Activated T-cell treated with anti-CD3 and anti-CD28 coated beads, Interleukin-2, amount 50 U/mL, for 48 hours (primary cell): ENCODE measurements at regions not wholly inside any gene's neighbourhood (a gene's known extent, or its start where the extent isn't known, plus 50 kb on each side); places are given as distances from the start of the nearest gene placed in this dataset.
"Not testable (repeated sequence)": the region's sequence is repeated elsewhere in the genome, so short reads cannot be mapped to it uniquely, and the experiment has no call there.

Experiments
- DNase-seq, 2 experiments: peaks; one replicate each; pipeline ENCODE4 v3.0.0-alpha.2; 2020

DNA sequence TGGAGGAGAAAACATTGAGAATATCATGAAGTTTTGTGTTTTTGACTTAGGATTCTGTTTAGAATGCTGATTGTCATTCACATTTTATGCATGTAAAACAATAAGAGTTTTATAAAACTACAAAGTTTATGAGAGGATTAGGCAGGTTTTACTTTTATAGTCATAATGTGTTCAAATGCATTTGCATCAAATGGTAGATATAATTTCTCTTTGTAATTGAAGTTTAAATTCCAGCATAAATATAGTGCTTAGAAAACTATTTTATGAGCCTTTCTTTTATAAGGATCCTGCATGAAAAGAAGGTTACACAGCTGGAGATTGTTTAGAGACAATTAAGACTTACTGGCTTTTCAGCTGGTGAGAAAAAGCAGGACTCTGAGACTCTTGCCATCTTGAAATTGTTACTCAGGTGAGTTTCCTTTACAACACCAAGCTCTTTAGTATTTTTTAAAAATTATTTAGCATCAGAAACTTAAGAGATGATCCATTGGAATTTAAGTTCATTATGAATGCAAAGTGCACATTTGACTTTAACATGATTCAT is 157.1 kb upstream of the MAN1A1 start:
- DNase-seq: no peak

- no peak for DNase-seq
These were observed 152.4 kb upstream of the MAN1A1 start for GRCh38 chr6:119501798-119502483.

DNA sequence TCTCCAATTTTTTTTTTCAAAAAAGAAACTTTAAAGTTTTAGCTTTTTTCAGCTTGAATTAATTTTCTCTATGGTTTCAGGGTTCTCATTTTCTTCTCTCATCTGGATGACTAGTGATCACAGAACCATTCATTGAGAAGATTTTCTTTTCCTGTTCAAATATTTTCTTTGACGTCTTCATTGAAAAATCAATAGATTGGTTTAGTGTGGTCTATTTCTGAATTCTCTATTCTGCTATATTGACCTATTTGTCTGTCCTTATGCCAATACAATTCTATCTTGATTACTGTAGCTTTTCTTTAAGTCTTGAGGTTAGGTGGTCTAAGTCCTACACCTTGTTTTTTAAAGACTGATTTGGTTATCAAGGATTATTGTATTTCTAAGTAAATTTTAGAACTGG is 150.2 kb upstream of the MAN1A1 start:
- no peak for DNase-seq

DNA sequence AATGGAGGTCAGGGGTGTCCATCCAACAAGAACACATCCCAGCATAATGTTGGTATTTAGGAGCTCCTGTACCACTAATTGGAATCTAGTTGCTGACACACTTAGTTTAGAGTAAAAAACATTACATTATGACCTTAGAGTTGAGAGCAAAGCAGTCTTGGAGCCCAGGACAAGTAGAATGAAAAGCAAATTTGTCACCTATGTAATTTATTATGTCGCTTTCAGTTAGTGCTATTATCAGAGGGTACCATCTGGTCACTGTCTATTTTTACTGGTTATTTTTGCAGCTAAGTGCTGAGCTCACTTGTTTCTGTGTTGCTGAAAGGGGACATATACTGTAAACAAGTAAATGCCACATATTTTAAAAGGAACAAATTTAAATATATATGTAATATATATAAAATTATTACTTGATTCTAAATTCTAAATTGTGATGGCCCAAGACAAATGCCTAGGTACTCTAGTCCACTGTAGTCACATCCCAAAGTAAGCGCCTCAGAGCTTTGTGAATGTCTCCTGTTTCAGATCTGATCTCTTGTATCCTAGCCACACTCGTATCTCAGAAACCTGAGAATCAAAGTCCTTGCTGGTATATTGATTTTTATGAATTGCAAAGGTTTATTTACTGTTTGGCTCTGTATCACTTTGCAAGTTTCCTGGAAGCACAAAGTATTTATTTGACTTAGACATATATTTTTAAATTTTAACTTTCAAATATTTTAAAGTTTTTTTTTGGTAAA is 148.6 kb upstream of the MAN1A1 start:
- no peak for DNase-seq

DNA sequence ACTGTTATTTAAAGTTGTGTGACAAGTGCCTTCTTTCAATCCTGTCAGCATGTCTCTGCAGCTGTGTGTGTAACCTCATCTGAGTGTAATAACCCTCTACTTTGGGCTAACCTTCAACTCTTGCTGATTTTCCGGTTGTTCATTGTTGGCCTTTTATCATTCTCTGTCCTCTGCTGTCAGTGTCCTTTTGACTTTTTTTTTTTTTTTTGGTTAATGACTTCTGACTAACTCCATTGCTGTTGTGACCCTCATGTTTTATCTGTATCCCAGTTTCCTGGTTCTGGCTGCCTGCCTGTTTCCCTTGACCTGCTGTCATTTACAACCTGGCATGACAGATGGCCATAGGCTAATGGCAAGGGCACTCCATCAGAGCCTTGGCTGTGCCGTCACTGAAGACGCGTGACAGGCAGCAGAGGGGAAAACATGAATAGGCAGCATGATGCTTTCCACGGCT is 145.7 kb upstream of the MAN1A1 start:
- no peak for DNase-seq

DNA sequence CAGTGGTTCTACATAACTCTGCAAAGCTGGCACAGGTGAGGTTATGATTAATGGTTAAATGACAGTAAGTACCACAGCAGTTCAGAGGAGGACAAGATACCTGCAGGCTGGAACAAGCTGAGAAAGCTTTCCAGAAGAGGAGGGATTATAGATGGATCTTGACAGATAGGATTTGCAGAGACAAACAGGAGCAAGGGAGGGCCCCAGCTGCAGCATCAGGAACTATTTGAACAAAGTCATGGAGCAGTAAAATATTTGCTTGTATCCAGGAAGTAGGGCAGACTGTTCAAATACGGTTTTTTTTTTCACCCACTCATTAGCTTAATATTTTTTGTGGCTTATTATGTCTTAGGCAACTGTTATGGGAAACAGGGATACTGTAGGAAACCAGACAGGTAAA is 144.4 kb upstream of the MAN1A1 start:
- no peak for DNase-seq

- not testable (repeated sequence) for DNase-seq
These were observed 141.6 kb upstream of the MAN1A1 start for GRCh38 chr6:119491112-119491511.

GRCh38 chr6:119490050-119490449 is 140.5 kb upstream of the MAN1A1 start:
- DNase-seq: not testable (repeated sequence)

GRCh38 chr6:119484598-119484997 is 135.0 kb upstream of the MAN1A1 start:
- no peak for DNase-seq

- DNase-seq: no peak
These were observed 134.3 kb upstream of the MAN1A1 start for GRCh38 chr6:119483908-119484307.

- DNase-seq: no peak
These were observed 133.3 kb upstream of the MAN1A1 start for GRCh38 chr6:119482850-119483285.

- DNase-seq: no peak
These were observed 132.4 kb upstream of the MAN1A1 start for GRCh38 chr6:119481976-119482375.

DNA sequence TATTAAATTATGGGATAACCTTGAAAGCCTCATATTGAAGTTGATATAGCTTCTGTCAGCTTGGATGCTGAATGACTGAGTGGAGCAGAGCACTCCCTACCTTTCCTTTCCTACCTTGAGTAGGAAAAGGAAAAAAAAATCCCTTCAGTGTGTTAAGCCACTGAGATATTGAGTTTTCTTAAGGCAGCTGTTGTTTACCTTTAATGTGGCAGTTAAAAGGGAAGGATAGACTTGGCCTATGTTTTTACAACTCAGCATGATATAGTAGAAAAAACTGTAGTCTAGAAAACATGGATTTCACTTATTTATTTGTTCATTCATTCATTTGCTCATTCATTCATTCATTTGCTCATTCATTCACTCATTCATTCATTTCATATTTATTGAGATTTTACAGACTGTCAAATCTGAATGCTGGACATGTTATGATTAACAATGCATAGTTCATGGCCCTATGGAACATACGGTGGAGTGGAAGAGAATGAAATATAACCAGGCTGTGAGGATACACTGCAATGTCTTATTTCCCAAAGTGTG is 131.5 kb upstream of the MAN1A1 start:
- no peak for DNase-seq

DNA sequence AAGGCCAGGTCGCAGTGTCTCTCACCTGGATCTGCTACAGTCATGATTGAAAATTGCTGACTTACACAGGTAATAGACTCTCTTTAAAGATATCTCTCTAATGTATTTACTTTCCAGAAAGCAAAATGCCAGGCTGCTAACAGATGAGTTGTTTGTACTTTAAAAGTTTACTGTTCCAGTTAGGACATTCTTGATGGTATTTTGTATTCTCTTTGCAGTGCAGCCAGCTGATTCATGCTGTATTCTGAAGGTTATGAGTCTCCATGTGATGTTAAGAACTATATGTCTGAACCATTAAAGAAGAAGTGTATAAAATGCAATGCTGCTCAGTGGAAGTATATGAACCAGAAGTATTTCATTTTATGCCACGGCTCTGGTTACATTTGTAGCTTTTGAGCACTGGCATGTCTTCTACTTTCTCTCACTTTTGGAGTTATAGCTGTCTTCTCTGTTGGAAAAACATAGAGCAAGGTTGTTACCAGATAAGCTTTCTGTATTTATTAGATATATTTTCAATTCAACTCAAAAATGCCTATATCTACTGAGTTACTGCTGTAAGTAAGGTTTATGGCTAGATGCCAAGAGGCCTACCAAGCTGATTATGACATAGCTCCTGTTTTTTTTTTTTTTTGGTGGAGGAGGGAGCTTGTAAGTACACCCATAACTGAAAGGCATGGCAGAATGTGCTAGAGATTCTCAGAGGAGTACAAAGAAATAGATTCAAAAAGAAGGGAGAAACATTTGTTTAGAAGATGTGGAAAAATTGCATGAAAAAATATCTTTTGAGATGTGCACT is 130.5 kb upstream of the MAN1A1 start:
- DNase-seq: no peak

- DNase-seq: no peak
These were observed 127.0 kb upstream of the MAN1A1 start for GRCh38 chr6:119476554-119476953.

- no peak for DNase-seq
These were observed 126.5 kb upstream of the MAN1A1 start for GRCh38 chr6:119476024-119476423.

DNA sequence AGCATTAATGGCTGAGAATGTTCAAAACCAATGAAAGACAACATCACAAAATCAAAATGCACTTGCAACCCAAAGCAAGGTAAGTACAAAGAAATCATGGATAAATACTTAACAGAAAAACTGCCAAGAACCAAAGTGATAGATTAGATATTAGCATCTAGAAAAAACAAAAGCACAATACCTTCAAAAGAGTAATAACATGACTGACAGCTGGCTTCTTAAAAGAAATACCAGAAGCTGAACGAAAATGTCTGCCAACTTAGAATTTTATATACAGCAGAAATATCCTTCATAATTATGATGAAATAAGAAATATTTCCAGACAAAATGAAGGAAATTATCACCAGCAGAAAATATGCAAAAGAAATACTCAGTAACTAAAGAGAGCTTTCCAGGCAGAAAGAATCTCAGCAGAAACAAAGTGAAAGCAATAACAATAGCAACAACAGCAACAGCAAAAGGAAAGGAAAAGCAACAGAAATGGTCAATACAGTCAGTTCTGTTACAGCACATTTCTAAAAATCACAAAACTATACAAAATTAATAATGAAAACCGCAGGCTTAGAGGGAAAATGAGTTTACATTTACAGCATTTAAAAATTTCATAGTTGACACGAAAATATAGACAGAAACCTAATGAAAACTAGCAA is 121.5 kb upstream of the MAN1A1 start:
- DNase-seq: no peak

DNA sequence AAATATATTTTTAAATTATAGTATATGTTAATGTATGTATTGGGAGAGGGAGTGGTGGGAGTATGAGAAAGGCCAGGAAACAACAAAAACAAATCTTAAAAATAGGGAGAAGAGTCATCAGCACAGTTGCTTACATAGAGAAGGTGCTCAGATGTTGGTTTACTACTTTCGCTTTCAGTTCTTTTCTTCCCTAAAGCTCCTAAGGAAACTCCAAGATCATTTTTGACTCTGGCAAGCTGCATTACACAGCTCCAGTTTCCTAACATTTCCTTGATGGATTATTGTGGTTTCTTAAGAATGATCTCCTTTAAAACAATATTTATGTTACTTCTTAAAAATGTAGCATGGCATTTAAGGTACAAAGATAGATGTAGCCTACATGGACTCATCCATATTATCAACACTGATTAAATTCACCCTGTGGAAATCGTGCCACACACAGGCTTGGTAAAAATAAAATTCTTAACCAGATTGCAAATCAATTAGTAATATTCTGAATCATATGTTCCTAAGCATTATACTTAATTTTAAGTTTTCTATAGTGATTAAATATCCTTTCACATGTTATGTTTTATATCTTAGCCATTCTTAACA is 118.0 kb upstream of the MAN1A1 start:
- DNase-seq: no peak

DNA sequence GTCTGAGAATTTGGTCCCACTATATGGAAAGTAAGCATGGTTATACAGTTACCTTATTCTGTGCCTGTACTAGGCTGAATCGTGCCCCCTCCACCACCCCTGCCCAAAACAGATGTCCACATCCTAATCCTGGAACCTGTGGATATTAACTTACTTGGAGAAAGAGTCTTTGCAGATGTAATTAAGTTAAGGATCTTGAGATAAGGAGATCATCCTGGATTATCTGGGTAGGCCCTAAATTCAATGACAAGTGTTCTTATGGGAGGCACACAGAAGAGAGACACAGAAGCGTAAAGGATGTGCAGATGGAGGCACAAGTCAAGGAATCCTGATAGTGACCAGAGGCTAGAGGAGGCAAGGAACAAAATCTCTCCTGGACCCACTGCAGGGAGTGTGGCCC is 116.7 kb upstream of the MAN1A1 start:
- no peak for DNase-seq

DNA sequence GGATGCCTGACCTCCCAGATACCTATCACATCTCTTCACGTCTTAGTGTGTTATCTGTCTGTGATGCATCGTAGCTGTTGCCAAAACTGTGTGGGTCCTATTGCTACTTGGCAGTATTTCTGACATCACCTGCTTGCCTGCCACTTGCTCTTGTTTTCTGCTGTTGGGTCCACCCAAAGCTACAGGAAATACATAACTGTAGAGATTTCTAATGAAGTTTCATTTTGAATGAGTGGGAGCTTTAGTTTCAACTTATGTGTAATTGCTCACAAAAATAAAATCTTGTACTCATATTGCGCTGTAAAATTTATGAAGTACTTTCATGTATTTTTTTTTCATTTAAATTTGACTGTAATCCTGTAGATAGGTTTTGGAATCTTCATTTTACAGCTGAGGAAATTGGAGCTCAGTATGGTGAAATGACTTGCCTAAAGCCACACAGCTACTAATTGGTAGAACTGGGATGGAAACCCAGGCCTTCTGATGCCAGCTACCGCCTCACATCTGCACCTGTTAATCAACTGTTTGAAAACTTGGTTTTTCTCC is 113.6 kb upstream of the MAN1A1 start:
- no peak for DNase-seq

GRCh38 chr6:119461187-119461586 is 111.6 kb upstream of the MAN1A1 start:
- no peak for DNase-seq
